HG03558 (cell line): ENCODE measurements at regions not wholly inside any gene's neighbourhood (a gene's known extent, or its start where the extent isn't known, plus 50 kb on each side); places are given as distances from the start of the nearest gene placed in this dataset.

Source experiments
- ATAC-seq: cut with Tn5 transposase; IDR thresholded peaks from one replicate; pipeline ENCODE4 v1.9.1; 2021; ENCODE audit warnings: moderate number of reproducible peaks; ENCODE audit not compliant: unreplicated experiment; ENCODE audit errors: extremely low read depth

- no peak for ATAC-seq
Measured at GRCh38 chr9:29657821-29658220, 2084.5 kb upstream of the C9orf72 start.

GRCh38 chr9:29659014-29659413, 2085.7 kb upstream of the C9orf72 start:
- no peak for ATAC-seq

- ATAC-seq: no peak
Measured at GRCh38 chr9:29659736-29660135, 2086.5 kb upstream of the C9orf72 start.

GRCh38 chr9:29668732-29669131, 2095.5 kb upstream of the C9orf72 start:
- no peak for ATAC-seq

GRCh38 chr9:29669613-29670012, 2096.3 kb upstream of the C9orf72 start:
- no peak for ATAC-seq

- ATAC-seq: no peak
Measured at GRCh38 chr9:29685531-29685930, 2112.2 kb upstream of the C9orf72 start.

GRCh38 chr9:29691145-29691544, 2117.9 kb upstream of the C9orf72 start:
- no peak for ATAC-seq

GRCh38 chr9:29691758-29692407, 2118.6 kb upstream of the C9orf72 start:
- no peak for ATAC-seq

GRCh38 chr9:29697011-29697410, 2123.7 kb upstream of the C9orf72 start:
- ATAC-seq: no peak

GRCh38 chr9:29701559-29701958, 2128.3 kb upstream of the C9orf72 start:
- no peak for ATAC-seq

- no peak for ATAC-seq
Measured at GRCh38 chr9:29701971-29702370, 2128.7 kb upstream of the C9orf72 start.

- ATAC-seq: no peak
Measured at GRCh38 chr9:29714860-29715259, 2141.6 kb upstream of the C9orf72 start.

GRCh38 chr9:29717631-29718030, 2144.3 kb upstream of the C9orf72 start:
- no peak for ATAC-seq

GRCh38 chr9:29730163-29730562, 2156.9 kb upstream of the C9orf72 start:
- ATAC-seq: no peak

GRCh38 chr9:29740518-29740917, 2167.2 kb upstream of the C9orf72 start:
- ATAC-seq: no peak

- ATAC-seq: no peak
Measured at GRCh38 chr9:29741169-29741568, 2167.9 kb upstream of the C9orf72 start.

- ATAC-seq: no peak
Measured at GRCh38 chr9:29750062-29750461, 2176.8 kb upstream of the C9orf72 start.

- no peak for ATAC-seq
Measured at GRCh38 chr9:29751226-29751625, 2177.9 kb upstream of the C9orf72 start.

- ATAC-seq: no peak
Measured at GRCh38 chr9:29753638-29754037, 2180.4 kb upstream of the C9orf72 start.

- no peak for ATAC-seq
Measured at GRCh38 chr9:29769019-29769418, 2195.7 kb upstream of the C9orf72 start.

GRCh38 chr9:29773676-29774075, 2200.4 kb upstream of the C9orf72 start:
- no peak for ATAC-seq

GRCh38 chr9:29775491-29775890, 2202.2 kb upstream of the C9orf72 start:
- no peak for ATAC-seq
